GM12878 (cell line): ENCODE measurements at regions not wholly inside any gene's neighbourhood (a gene's known extent, or its start where the extent isn't known, plus 50 kb on each side); places are given as distances from the start of the nearest gene placed in this dataset.

Experiments
- ATAC-seq: fragments of 200-7000 bp; cut with Tn5 transposase; 3 replicates; pipeline ENCODE4 v1.9.1; 2020; ENCODE audit warnings: mild to moderate bottlenecking, moderate library complexity
- BruUV-seq: library from RNA; stranded (reverse); fragments of 400-500 nt; replicated peaks from 2 replicates; lab custom pipeline; 2021; lab: Mats Ljungman, UMichigan
- CTCF ChIA-PET: fragments of 300-600 bp; sonication (Branson Sonifier 250); formaldehyde crosslinking; extraction: SDS; loops from one replicate; lab custom pipeline; 2021; ENCODE audit warnings: inconsistent platforms; lab: Yijun Ruan, JAX
- POLR2A ChIA-PET: fragments of 350-600 bp; formaldehyde crosslinking; extraction: SDS; loops from one replicate; lab custom pipeline; 2021; ENCODE audit warnings: inconsistent platforms; lab: Charles Lee
- RAD21 ChIA-PET: fragments of 300-600 bp; sonication (Branson Sonifier 250); formaldehyde crosslinking; loops from one replicate; lab custom pipeline; 2023; ENCODE audit warnings: antibody characterized with exemption; ENCODE audit not compliant: unreplicated experiment; lab: Charles Lee
- SMC1A ChIA-PET: fragments of 300-600 bp; sonication (Branson Sonifier 250); formaldehyde crosslinking; loops from one replicate; lab custom pipeline; 2023; ENCODE audit not compliant: unreplicated experiment, uncharacterized antibody; lab: Charles Lee
- DNase-seq: peaks from one replicate; pipeline ENCODE4 v3.0.0-alpha.2; 2011; ENCODE audit warnings: low read depth, low spot score
- FAIRE-seq: peaks from 3 replicates; lab custom pipeline; 2011; peaks lifted over from hg19 to GRCh38; lab: Jason Lieb, UNC
- H2AFZ ChIP-seq: 2 replicates; pipeline ENCODE4 v1.6.0; 2011; ENCODE audit warnings: low read depth, low read length, control low read depth; ENCODE audit not compliant: control insufficient read depth
- H3K27ac ChIP-seq: 2 replicates; pipeline ENCODE4 v1.5.1; 2011; ENCODE audit warnings: control low read depth; ENCODE audit not compliant: control insufficient read depth, insufficient read depth
- H3K27me3 ChIP-seq, 2 experiments: replicated peaks in 1 of 2; 2 replicates each; pipeline versions ENCODE4 v1.6.0 to v1.6.1; 2011; ENCODE audit warnings: low read length in 1 of 2; ENCODE audit not compliant: control insufficient read depth in 2 of 2, insufficient read depth in 2 of 2
- H3K36me3 ChIP-seq, 2 experiments: 2 replicates each; pipeline ENCODE4 v1.5.1; 2011; ENCODE audit warnings: low read length in 1 of 2; ENCODE audit not compliant: control insufficient read depth in 2 of 2, insufficient read depth in 2 of 2
- H3K4me1 ChIP-seq: 2 replicates; pipeline ENCODE4 v1.6.1; 2011; ENCODE audit warnings: mild to moderate bottlenecking, low read length, moderate library complexity, mixed read lengths; ENCODE audit not compliant: control insufficient read depth, insufficient read depth
- H3K4me2 ChIP-seq: 2 replicates; pipeline ENCODE4 v1.6.0; 2011; ENCODE audit warnings: control low read depth; ENCODE audit not compliant: control insufficient read depth, insufficient read depth
- H3K4me3 ChIP-seq: fragments of 200-600 bp; sonication (generic); 2 replicates; pipeline ENCODE4 v1.5.1; 2016
- H3K79me2 ChIP-seq: 2 replicates; pipeline ENCODE4 v1.6.0; 2011; ENCODE audit warnings: low read length; ENCODE audit not compliant: control insufficient read depth, insufficient read depth
- H3K9ac ChIP-seq: 2 replicates; pipeline ENCODE4 v1.8.0; 2011; ENCODE audit warnings: low read length, control low read depth, mixed read lengths; ENCODE audit not compliant: control insufficient read depth, insufficient read depth
- H3K9me3 ChIP-seq: replicated peaks from 3 replicates; pipeline ENCODE4 v1.5.1; 2011; ENCODE audit warnings: mild to moderate bottlenecking, low read length; ENCODE audit not compliant: control insufficient read depth, insufficient read depth
- H4K20me1 ChIP-seq: 2 replicates; pipeline ENCODE4 v1.6.0; 2011; ENCODE audit not compliant: control insufficient read depth, insufficient read depth
- ATF7 ChIP-seq: fragments of 450-650 bp; IDR thresholded peaks from 2 replicates; pipeline ENCODE4 v1.6.1; 2016; ENCODE audit warnings: low read depth, mild to moderate bottlenecking
- BCL3 ChIP-seq: IDR thresholded peaks from 2 replicates; pipeline ENCODE4 v1.6.1; 2011; ENCODE audit warnings: borderline replicate concordance, low read depth, mild to moderate bottlenecking, moderate library complexity, low read length; ENCODE audit not compliant: insufficient read depth, poor library complexity, severe bottlenecking
- CBX3 ChIP-seq: fragments of 200-600 bp; sonication (generic); IDR thresholded peaks from 2 replicates; pipeline ENCODE4 v1.6.1; 2016; ENCODE audit warnings: low read depth, borderline replicate concordance
- CEBPZ ChIP-seq: fragments of 150-350 bp; IDR thresholded peaks from 2 replicates; pipeline ENCODE4 v1.6.1; 2016; ENCODE audit warnings: low read depth, low read length
- HCFC1 ChIP-seq: fragments of 150-350 bp; IDR thresholded peaks from 2 replicates; pipeline ENCODE4 v1.6.1; 2014; ENCODE audit warnings: low read length
- REST ChIP-seq: IDR thresholded peaks from 2 replicates; pipeline ENCODE4 v1.6.1; 2012; ENCODE audit warnings: mild to moderate bottlenecking, low read depth, low read length
- ZBTB11 ChIP-seq: fragments of 450-650 bp; formaldehyde crosslinking; IDR thresholded peaks from 2 replicates; pipeline ENCODE4 v1.5.0; 2022; ENCODE audit warnings: mild to moderate bottlenecking, missing genetic modification characterization
- WGBS: methylation state at CpG from one replicate; pipeline ENCODE4 v1.1.6; 2016; ENCODE audit warnings: low lambda C conversion rate; ENCODE audit not compliant: insufficient replicate concordance, insufficient coverage; ENCODE audit errors: missing lambda C conversion rate; 5-methylcytosine and 5-hydroxymethylcytosine counted together
- in situ Hi-C: fragments of 300-500 bp; cut with MboI; formaldehyde crosslinking; loops from 9 replicates; pipeline ENCODE4 v1.14.3; 2018; ENCODE audit warnings: mixed read lengths
- intact Hi-C: fragments of 100-400 bp; cut with micrococcal nuclease; formaldehyde crosslinking; loops from one replicate; pipeline ENCODE4 v1.14.2; 2022; ENCODE audit not compliant: unreplicated experiment

GRCh38 chr7:27345997-27346396, 103.4 kb downstream of the EVX1 start (continued):
- no peak for TF ChIP-seq BCL3
- TF ChIP-seq ZBTB11, result no peak

GRCh38 chr7:27346531-27347275, 104.1 kb downstream of the EVX1 start:
- no TSS peak for BruUV-seq
- 50% methylated on average over 10 of the region's 10 CpGs for WGBS
- in situ Hi-C loops, result no loop called here
- Histone ChIP-seq H4K20me1 (no peaks in the 10 kb centered on the region), H2AFZ (no peak overlapping the region), H3K36me3 (no peaks in the 10 kb centered on the region), H3K4me1 (no peaks in the 10 kb centered on the region), H3K9ac (no peak overlapping the region), H3K9me3 (no peaks in the 10 kb centered on the region), H3K79me2 (no peaks in the 10 kb centered on the region), H3K4me2 (no peak overlapping the region), H3K4me3 (no peak overlapping the region), H3K27me3 (peaks cover 0 to 7% of the 10 kb centered on the region in 2 experiments; a peak in 1 of 4 replicates), H3K27ac (no peak overlapping the region)
- no peak for DNase-seq
- ChIA-PET POLR2A (no interaction called here), SMC1A (no interaction called here), CTCF (interaction anchor here (0.6 kb wide), 1 partner anchor 20 kb away, joined by 3 read pairs; no protein-coding TSS in a partner anchor), RAD21 (no interaction called here)
- no peak for ATAC-seq
- no peak for FAIRE-seq
- intact Hi-C loops, result no loop called here
- TF ChIP-seq ATF7 (no peak), CBX3 (no peak), CEBPZ (no peak), HCFC1 (no peak), REST (no peak)
